SW480 (cell line): ENCODE measurements at regions not wholly inside any gene's neighbourhood (a gene's known extent, or its start where the extent isn't known, plus 50 kb on each side); places are given as distances from the start of the nearest gene placed in this dataset.

ENCODE experiments used
- DNase-seq: peaks from one replicate; pipeline ENCODE4 v3.0.0-alpha.2; 2016; ENCODE audit warnings: low spot score

- no peak for DNase-seq
Observed at GRCh38 chr3:176969066-176969465, 228.2 kb downstream of the TBL1XR1 start.

- DNase-seq: no peak
Observed at GRCh38 chr3:176968631-176969030, 228.7 kb downstream of the TBL1XR1 start.

GRCh38 chr3:176967522-176967921 is 229.8 kb downstream of the TBL1XR1 start:
- DNase-seq: peak; percentile 44

- DNase-seq: no peak
Observed at GRCh38 chr3:176964661-176965060, 232.6 kb downstream of the TBL1XR1 start.

GRCh38 chr3:176961916-176962315 is 235.4 kb downstream of the TBL1XR1 start:
- no peak for DNase-seq

- no peak for DNase-seq
Observed at GRCh38 chr3:176959867-176960266, 237.4 kb downstream of the TBL1XR1 start.

- no peak for DNase-seq
Observed at GRCh38 chr3:176958560-176958959, 238.7 kb downstream of the TBL1XR1 start.

- DNase-seq: no peak
Observed at GRCh38 chr3:176954517-176954916, 242.8 kb downstream of the TBL1XR1 start.

GRCh38 chr3:176953106-176954060 is 243.9 kb downstream of the TBL1XR1 start:
- no peak for DNase-seq

- DNase-seq: no peak
Observed at GRCh38 chr3:176951586-176952292, 245.5 kb downstream of the TBL1XR1 start.

- DNase-seq: no peak
Observed at GRCh38 chr3:176951144-176951543, 246.1 kb downstream of the TBL1XR1 start.

GRCh38 chr3:176950743-176951142 is 246.5 kb downstream of the TBL1XR1 start:
- DNase-seq: no peak

GRCh38 chr3:176948151-176948550 is 249.1 kb downstream of the TBL1XR1 start:
- no peak for DNase-seq

GRCh38 chr3:176946202-176946601 is 251.1 kb downstream of the TBL1XR1 start:
- no peak for DNase-seq

GRCh38 chr3:176942305-176942704 is 255.0 kb downstream of the TBL1XR1 start:
- no peak for DNase-seq

- no peak for DNase-seq
Observed at GRCh38 chr3:176941689-176942088, 255.6 kb downstream of the TBL1XR1 start.

- DNase-seq: peak; percentile 79
Observed at GRCh38 chr3:176939022-176939817, 258.1 kb downstream of the TBL1XR1 start.

GRCh38 chr3:176937994-176938393 is 259.3 kb downstream of the TBL1XR1 start:
- DNase-seq: no peak

- no peak for DNase-seq
Observed at GRCh38 chr3:176937541-176937940, 259.7 kb downstream of the TBL1XR1 start.

GRCh38 chr3:176935194-176935888 is 261.9 kb downstream of the TBL1XR1 start:
- no peak for DNase-seq

GRCh38 chr3:176934698-176935097 is 262.6 kb downstream of the TBL1XR1 start:
- no peak for DNase-seq

GRCh38 chr3:176933704-176934103 is 263.6 kb downstream of the TBL1XR1 start:
- DNase-seq: no peak
